HUES48 (cell line): ENCODE measurements at regions not wholly inside any gene's neighbourhood (a gene's known extent, or its start where the extent isn't known, plus 50 kb on each side); places are given as distances from the start of the nearest gene placed in this dataset.

Experiments
- H3K27ac ChIP-seq: one replicate; pipeline ENCODE4 v1.7.0; 2013; ENCODE audit warnings: low read depth, low read length, inconsistent platforms
- H3K27me3 ChIP-seq: 2 replicates; pipeline ENCODE4 v1.6.1; 2013; ENCODE audit warnings: mild to moderate bottlenecking, low read length; ENCODE audit not compliant: control insufficient read depth, insufficient read depth
- H3K36me3 ChIP-seq: 2 replicates; pipeline ENCODE4 v1.6.1; 2013; ENCODE audit warnings: low read length; ENCODE audit not compliant: control insufficient read depth, insufficient read depth
- H3K4me1 ChIP-seq: 2 replicates; pipeline ENCODE4 v1.6.1; 2013; ENCODE audit warnings: mild to moderate bottlenecking, low read length; ENCODE audit not compliant: control insufficient read depth, insufficient read depth
- H3K4me3 ChIP-seq: 2 replicates; pipeline ENCODE4 v1.5.1; 2013; ENCODE audit warnings: mild to moderate bottlenecking, low read depth, low read length
- H3K9ac ChIP-seq: 2 replicates; pipeline ENCODE4 v1.6.1; 2013; ENCODE audit warnings: mild to moderate bottlenecking, low read depth, low read length, moderate library complexity
- H3K9me3 ChIP-seq: 2 replicates; pipeline ENCODE4 v1.6.1; 2013; ENCODE audit warnings: low read length; ENCODE audit not compliant: control insufficient read depth, insufficient read depth

DNA sequence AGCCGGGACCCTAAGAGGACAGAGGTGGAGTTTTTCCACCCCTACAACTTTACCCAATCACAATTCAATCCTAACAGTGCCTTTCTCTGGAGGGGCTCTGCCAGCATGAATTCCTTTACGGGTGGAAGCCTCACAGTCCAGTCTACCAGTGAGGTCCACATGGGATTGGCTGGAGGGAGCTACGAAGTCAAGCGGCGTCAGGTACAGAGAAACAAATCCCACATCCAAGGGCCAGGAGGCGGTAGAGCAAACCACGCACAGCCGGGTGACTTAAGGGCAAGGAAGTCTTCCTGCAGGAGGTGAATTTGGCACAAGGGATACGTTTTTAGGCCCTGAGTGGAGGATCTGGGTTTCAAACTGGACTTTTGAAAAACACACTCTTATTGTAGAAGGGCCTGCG is 199.6 kb downstream of the UQCRFS1 start:
- no peaks in the 10 kb centered on the region for H3K9me3 ChIP-seq
- H3K27ac ChIP-seq = no peak overlapping the region
- no peak overlapping the region for H3K9ac ChIP-seq
- H3K36me3 ChIP-seq = no peaks in the 10 kb centered on the region
- peaks cover 9% of the 10 kb centered on the region for H3K4me1 ChIP-seq
- no peak overlapping the region for H3K4me3 ChIP-seq
- H3K27me3 ChIP-seq = no peaks in the 10 kb centered on the region; the same call in 1 of the 2 replicates

DNA sequence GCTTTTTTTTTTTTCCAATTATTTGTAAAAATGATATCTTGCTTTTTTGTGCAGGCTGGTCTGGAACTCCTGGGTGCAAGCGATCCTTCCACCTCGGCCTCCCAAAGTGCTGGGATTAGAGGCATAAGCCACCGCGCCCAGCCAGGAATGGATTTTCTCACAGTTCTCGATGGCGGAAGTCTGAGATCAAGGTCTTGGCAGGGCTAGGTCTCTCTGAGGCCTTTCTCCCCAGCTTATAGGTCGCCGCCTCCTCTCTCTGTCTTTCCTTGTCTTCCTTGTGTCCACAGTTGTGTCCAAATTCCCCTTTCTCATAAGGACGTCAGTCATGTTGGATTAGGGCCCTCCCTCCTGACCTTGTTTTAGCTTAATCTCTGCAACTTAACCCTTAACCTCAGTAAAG is 200.5 kb downstream of the UQCRFS1 start:
- H3K36me3 ChIP-seq = no peaks in the 10 kb centered on the region
- H3K27me3 ChIP-seq = no peaks in the 10 kb centered on the region; the same call in 1 of the 2 replicates
- no peak overlapping the region for H3K9ac ChIP-seq
- no peak overlapping the region for H3K27ac ChIP-seq
- no peaks in the 10 kb centered on the region for H3K9me3 ChIP-seq
- H3K4me3 ChIP-seq = no peak overlapping the region
- H3K4me1 ChIP-seq = peaks cover 9% of the 10 kb centered on the region

GRCh38 chr19:29010276-29010675 is 202.7 kb downstream of the UQCRFS1 start:
- H3K36me3 ChIP-seq = no peaks in the 10 kb centered on the region
- peaks cover 9% of the 10 kb centered on the region for H3K4me1 ChIP-seq
- no peak overlapping the region for H3K4me3 ChIP-seq
- H3K27me3 ChIP-seq = no peaks in the 10 kb centered on the region
- H3K27ac ChIP-seq = no peak overlapping the region
- no peak overlapping the region for H3K9ac ChIP-seq
- H3K9me3 ChIP-seq = no peaks in the 10 kb centered on the region

DNA sequence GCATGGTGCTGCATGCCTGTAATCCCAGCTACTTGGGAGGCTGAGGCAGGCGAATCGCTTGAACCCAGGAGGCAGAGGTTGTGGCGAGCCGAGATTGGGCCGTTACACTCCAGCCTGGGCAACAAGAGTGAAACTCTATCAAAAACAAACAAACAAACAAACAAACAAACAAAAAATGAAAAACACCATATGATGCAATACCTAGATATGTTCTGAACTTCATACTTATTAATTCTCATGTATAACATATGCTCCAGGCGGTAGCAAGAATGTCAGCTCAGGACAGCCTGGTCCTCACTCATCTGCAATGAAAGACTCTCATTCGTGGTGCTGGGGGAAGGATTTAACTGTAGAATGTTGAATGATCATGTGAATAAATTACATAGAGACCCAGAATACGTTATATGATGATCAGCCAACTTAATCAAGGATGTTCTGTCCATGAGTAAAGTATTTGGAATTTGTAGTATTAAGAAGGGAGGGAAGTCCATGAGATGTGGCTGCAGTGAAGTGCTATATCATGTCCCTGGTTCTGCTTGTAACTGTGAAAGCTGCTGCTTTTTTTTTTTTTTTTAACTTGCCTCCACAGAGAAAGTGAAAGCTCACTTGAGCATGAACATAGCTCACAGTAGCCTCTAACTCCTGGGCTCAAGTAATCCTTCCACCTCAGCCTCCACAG is 206.8 kb downstream of the UQCRFS1 start:
- H3K36me3 ChIP-seq = no peaks in the 10 kb centered on the region
- H3K4me1 ChIP-seq = peaks cover 10% of the 10 kb centered on the region

DNA sequence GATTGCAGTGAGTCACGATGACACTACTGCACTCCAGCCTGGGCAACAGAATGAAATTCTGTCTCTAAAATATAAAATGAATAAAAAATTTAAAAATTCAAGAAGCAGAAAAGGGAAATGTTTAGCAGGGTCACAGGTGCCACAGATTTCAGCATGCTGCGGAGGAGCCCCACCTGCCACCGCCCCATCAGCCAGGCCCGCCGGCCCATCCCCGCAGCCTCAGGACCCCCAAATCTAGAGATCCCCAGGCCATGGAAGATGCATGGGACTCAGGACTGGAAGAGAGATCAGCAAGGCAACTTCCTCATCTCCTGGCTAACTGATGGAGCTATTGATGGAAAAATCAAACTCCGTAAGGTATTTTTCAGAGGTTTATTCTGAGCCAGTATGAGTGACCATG is 208.2 kb downstream of the UQCRFS1 start:
- no peak overlapping the region for H3K9ac ChIP-seq
- H3K36me3 ChIP-seq = no peaks in the 10 kb centered on the region
- H3K9me3 ChIP-seq = no peaks in the 10 kb centered on the region
- H3K27ac ChIP-seq = no peak overlapping the region
- no peak overlapping the region for H3K4me3 ChIP-seq
- peaks cover 10% of the 10 kb centered on the region for H3K4me1 ChIP-seq
- H3K27me3 ChIP-seq = no peaks in the 10 kb centered on the region

More for the DNA sequence above, 206.8 kb downstream of the UQCRFS1 start:
- Histone ChIP-seq H3K27ac (no peak overlapping the region), H3K4me3 (no peak overlapping the region), H3K9me3 (no peaks in the 10 kb centered on the region), H3K9ac (no peak overlapping the region), H3K27me3 (no peaks in the 10 kb centered on the region)

DNA sequence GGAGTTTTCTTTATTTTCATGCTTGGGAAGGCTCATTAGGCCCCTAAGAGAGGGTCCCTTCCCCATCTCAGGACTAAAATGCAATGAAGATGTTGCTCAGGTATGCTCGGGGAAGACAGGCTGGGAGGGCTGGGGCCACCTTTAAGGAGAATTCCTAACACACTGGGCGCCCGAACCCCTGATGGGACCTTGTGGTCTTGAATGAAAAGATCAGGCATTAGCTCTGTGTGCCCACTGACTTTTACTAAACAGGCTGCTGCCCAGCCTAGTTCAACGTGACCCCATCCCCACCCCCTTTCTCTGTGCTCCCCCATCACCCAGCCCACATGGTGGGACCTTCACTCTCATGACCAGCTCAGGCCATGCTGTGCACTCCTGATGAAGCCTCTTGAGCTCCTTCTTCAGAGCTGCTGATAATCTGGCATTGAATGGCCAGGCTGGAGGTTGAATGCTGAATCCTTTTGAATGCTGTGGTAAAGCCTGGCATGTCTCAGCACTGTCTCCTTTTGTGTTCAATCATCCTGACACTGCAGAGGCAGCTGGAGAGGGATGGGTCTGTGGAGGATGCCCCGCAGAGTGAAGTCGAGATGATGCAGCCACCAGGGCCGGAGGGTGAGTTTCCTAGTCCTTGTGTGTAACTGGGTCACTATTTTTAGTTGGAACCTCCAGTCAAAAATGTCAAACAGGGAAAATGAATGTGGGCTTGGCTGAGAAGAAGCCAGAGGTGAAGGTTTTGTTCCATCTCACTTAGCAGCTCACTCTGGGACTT is 209.1 kb downstream of the UQCRFS1 start:
- no peaks in the 10 kb centered on the region for H3K36me3 ChIP-seq
- H3K27me3 ChIP-seq = no peaks in the 10 kb centered on the region
- H3K9me3 ChIP-seq = no peaks in the 10 kb centered on the region
- no peak overlapping the region for H3K9ac ChIP-seq
- H3K4me3 ChIP-seq = no peak overlapping the region
- peak overlapping the region; percentile 43 for H3K27ac ChIP-seq
- H3K4me1 ChIP-seq = peaks cover 10% of the 10 kb centered on the region

DNA sequence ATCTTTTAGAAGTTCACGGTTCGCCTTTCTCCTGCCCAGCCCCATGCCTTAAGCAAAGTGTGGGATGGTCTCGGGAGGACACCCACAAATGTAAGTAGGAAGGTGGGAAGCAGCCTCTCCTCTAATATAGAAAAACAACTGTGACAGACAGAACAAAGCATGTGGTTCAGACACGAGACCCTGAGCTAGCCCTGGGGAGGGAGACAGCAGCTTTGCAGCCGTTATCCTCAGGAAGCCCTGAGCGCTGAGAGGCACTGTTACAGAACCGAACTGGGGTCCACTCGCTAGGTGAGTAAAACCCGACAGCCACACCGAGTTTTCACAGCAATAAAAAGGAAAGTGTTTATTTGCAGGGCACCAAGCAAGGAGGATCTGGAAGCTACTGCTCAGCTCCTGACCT is 210.6 kb downstream of the UQCRFS1 start:
- Histone ChIP-seq H3K9ac (no peak overlapping the region), H3K36me3 (no peaks in the 10 kb centered on the region), H3K27me3 (no peaks in the 10 kb centered on the region), H3K27ac (no peak overlapping the region), H3K9me3 (peaks cover 3% of the 10 kb centered on the region; the same call in 1 of the 2 replicates), H3K4me1 (peaks cover 10% of the 10 kb centered on the region), H3K4me3 (no peak overlapping the region)

DNA sequence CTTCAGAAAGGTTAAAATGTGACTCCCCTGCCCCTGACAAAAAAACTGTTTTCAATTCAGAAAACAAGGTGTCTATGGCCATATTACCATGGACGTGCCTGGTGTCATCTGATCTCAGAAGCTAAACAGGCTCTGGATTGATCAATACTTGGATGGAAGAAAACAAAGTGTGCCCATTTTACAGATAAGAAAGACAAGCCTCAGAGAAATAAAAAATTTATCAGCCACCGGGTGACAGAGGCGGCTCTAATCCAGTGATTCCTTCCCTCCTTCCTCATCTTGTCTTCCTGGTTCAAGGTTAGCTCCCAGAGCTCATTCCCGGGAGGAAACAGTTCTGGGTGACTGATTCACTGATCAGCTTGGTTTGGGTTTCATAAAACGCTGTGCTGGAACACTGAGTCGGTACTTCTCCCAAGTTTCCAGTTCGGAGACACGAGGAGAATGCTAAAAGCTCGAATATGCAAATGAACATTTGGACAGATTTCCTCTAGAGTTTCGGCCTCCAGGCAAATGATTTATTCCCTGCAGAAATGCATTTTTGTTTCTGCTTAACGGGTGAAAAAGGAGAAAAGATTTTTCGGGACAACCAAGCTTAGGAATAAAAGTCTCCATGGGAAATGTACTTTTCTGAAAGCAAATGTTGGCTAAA is 211.2 kb downstream of the UQCRFS1 start:
- no peak overlapping the region for H3K27ac ChIP-seq
- peaks cover 10% of the 10 kb centered on the region for H3K4me1 ChIP-seq
- peaks cover 8% of the 10 kb centered on the region; the same call in 1 of the 2 replicates for H3K9me3 ChIP-seq
- no peak overlapping the region for H3K9ac ChIP-seq
- H3K27me3 ChIP-seq = no peaks in the 10 kb centered on the region
- no peaks in the 10 kb centered on the region for H3K36me3 ChIP-seq
- no peak overlapping the region for H3K4me3 ChIP-seq

DNA sequence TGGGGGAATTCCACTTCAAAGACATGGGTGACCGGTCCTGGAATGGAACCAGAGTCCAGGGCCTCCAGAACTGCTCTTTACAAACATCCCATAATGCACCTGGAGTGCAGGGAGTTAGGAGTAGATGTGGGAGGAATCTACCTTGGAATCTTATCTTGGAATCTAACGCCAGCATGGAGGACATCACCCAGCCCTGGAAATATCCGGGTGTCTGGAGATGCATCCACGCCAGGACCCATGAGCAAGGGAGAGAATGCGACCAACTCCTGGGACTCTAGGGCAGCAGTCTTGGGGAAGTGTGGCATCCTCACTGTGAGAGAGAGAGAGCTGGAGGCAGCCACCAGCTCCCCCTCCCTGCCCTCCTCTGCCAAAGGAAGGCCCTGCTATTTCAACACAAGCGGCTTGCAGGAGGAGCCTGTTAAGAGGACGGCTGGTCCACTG is 211.8 kb downstream of the UQCRFS1 start:
- Histone ChIP-seq H3K9me3 (peaks cover 8% of the 10 kb centered on the region; the same call in 1 of the 2 replicates), H3K9ac (no peak overlapping the region), H3K27ac (no peak overlapping the region), H3K4me1 (peaks cover 10% of the 10 kb centered on the region), H3K36me3 (no peaks in the 10 kb centered on the region), H3K27me3 (no peaks in the 10 kb centered on the region), H3K4me3 (no peak overlapping the region)

DNA sequence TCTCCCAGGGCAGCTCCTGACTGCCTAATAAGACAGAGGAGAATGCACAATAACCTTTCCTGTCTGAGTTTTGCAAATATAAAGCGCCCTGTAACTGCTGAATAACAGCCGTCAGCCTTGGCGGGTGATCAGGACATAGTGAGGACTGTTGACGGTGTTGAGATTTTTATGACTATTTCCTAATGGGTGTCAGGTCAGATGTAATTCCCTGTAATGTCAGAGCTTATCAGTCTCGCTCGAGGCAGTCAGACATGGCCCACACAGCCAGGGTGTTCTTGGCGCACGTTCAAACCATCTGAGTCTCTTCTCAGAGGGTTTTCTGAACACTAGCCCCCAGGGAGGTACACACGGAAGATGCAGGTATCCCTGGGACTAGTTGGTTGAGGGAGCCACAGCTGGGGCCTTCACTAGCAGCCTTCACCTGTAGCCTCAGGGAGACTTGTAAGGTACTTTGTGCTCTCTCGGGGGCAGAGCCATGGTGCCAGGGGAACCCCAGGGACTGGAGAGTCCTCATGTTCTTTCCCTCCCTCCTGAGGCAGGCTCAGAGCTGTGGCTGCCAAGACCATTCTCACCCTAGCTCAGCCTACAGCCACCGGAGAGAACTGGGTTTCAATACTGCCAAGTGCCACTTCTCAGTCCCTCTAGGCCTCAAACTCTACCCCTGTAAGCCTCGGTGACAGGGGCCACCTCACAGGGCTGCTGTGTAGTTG is 213.1 kb downstream of the UQCRFS1 start:
- H3K4me1 ChIP-seq = peaks cover 10% of the 10 kb centered on the region
- no peak overlapping the region for H3K9ac ChIP-seq
- peaks cover 11% of the 10 kb centered on the region; the same call in 1 of the 2 replicates for H3K9me3 ChIP-seq
- no peak overlapping the region for H3K27ac ChIP-seq
- no peaks in the 10 kb centered on the region for H3K36me3 ChIP-seq
- no peak overlapping the region for H3K4me3 ChIP-seq
- no peaks in the 10 kb centered on the region for H3K27me3 ChIP-seq
